ENCODE measurements at regions not wholly inside any gene's neighbourhood (a gene's known extent, or its start where the extent isn't known, plus 50 kb on each side); places are given as distances from the start of the nearest gene placed in this dataset.

DNA sequence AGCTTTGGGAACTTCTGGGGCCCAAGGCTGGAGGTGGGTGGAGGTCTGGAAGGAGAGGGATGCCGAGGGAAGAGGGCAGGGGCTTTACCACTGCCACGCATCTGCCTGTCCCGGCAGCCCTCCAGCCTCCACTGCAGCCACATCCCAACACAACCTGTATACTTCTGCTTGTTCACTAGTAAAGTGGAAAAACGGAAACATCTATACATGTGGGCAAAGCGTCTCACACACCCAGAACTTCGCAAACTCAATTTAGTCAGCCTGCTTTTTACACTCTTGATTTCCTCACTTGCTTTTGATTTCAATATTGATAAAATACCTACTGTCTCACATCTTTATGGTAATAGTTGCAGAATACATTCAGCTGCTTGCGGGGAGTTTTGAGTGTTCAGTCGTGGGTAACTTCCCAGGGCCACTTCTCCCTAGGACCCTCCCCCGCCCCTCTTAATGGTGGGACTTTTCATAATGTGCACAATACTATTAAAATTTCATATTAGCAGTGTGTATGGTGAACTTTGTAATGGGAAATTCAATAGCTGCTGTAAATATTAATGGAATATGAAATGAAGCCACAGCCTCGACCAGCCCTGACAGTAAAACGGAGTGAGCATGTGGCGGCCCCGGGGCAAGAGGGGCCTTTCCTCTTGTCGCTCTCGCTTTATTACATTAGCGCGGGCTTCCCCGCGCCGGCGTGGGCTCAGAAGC lies 85.2 kb downstream of the NR2F2 start:
- DNase-seq = no peak

DNA sequence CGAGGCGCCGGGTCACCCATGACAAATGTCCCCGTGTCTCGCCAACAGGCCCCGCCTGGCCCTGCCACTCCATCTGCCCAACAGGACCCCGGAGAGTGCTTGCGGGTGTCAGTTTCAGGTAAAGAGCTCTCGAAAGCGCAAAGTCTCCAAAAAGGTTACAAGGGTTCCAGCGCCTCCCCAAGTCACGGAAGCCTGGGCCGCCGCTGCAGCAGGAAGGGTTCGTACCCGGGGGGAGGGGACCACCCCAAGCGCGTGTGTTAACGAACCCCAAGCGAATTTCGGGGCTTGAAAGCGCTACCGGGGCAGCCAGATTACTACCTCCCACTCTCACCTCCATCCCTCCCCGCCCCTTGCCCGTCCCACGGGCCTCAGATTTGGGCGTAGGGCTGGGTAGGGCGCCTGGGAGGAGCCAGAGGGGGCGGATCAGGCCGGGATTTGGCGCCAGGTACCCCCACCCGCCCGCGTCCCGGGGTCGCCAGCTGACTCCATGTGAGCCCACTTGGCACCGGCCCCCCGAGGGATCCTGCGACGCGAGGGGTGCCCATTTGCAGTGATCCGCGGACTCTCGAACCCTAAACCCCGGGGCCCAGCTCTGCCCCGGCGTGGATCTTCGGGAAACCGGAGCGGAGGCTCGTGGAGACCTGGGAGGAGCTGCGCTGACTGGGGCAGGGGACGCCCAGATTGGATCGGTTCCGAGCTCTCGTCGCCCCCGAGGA lies 85.9 kb downstream of the NR2F2 start:
- DNase-seq = no peak

DNA sequence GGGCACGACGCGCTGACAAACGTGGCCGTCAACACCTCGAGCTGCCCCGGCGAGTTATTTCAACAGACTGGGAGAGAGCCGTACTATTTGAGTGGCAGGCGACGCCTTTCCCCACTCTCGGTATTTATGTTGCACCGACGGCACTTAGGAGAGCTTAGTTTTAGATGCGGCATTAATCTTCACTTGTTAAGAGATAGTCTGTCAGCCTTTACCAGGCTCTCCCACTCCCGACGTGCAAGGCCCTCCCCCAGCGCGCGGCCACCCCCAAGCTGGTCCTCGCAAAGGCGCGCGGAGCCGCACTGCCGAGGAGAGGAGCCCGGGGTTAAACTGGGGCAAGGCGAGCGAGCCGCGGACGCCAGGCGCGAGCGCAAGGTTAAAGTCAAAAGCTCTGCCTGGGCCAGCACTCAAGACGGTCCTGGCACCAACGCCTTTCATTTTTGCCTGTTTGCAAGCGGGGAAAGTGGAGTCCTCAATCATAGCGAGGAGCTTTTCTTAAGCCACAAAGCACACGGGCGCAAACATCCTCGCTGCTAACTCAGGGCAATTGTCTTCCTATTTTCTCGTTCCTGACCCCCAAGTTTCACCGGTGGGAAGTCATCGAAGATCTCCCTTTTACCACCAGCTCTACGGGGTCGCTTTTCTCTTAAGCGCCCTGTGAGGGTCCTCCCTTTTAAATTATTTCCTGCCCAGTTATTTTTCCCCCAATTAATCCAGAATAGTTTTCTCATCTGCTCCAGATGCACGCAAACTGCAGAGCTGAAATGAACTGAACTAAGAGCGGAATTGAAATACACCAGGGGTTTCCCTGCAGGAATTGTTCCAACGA lies 86.6 kb downstream of the NR2F2 start:
- no peak for DNase-seq

DNA sequence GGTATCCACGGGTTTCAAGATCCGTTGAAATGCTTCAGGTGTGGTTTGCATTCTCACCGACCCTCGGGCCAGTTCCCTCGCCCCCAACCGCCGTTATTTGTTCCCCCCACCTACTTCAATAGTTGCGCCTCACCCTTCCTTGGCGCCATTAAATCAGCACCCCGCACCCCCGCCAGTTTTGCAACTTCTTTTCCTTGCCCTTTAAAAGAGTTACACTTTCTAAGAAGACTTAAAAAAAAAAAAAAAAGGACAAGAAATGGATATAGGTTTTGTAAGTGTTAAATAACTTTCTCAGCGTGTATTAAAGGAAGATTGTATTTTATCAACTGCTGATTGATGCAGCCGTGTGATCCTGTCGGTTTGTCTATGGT lies 87.2 kb downstream of the NR2F2 start:
- DNase-seq = no peak

DNA sequence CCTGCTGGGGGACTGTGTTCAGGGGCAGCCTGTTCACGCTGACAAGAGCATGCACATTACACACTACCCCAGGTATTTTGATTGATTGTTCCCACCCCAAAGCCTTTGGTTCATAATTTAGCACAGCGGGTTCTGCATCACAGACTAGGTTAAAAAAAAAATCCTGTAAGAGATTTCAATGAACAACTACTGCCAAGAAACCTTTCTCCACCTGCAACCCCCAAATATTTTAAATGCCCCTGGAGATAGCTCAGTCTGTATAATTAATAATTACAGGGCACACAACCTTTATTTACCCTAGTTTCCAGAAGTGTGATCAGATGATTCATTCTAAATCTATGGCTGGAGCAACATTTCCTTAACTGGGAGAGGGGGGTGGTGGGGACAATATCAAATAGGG lies 87.6 kb downstream of the NR2F2 start:
- no peak for DNase-seq

DNA sequence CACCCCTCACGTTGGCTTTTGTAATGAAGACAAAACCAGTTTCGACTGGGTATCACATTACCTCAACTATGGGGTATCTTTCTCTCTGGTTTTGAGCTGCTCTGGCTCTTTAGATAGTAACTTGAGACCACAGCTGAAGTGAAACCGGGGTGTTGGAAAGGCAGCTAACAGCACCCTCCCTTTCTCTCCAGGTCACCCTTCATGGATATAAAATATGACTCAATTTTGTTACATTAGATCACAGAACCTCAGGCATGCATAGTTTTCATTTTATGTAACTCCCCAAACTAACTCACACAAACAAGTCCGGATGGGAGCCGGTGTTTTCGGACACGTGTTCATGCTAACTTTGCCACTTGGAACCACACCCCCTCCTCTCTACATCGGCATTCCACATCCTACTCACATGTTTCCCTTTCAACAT lies 90.7 kb downstream of the NR2F2 start:
- no peak for DNase-seq

DNA sequence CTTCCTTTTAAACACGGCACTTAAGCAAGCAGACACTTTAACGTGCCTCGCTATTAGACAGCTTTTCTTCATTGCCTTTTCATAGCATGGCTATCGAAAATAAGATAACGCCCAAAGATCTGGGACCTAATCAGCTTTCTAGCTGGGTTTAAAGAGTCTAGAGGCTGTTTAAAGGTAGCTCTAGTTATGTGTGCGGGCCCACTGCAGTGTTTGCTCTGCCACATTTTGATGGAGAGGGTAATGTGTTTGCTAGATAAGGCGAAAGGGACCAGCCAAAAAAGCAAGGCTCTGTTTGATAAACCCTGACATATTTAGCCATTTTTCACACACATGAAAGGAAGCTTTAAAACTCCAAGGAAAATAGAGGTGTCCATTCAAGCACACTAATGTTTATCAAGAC lies 91.6 kb downstream of the NR2F2 start:
- DNase-seq = no peak

DNA sequence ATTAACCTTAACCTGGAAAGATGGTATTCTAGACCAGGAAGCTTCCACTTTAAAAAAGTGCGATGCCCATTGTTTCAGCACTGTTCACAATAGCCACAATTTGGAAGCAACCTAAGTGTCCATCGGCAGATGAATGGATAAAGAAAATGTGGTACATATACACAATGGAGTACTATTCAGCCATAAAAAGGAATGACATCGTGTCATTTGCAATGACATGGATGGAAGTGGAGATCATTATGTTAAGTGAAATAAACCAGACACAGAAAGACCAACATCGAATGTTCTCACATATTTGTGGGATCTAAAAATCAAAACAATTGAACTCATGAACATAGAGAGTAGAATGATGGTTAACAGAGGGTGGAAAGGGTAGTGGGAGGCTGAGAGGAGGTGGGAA lies 94.2 kb downstream of the NR2F2 start:
- no peak for DNase-seq

DNA sequence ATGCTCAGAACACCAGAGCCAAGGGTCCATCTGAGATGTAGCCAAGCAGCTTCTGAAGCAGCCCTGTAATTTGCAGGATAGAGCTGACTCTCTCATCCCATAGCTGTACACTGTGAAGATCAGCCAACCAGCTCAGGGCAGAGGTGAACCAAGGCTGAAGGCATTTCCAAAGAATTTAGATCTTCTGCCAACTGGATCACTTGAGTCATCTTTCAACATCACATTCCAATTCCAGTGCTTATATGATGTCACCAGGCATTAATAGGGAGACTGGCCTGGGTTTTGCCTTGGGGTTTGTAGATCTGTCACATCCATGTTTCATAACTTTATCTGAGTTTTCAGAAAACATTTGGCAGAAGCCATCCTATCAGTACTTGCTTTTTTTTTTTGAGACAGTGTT lies 98.2 kb downstream of the NR2F2 start:
- DNase-seq = no peak

DNA sequence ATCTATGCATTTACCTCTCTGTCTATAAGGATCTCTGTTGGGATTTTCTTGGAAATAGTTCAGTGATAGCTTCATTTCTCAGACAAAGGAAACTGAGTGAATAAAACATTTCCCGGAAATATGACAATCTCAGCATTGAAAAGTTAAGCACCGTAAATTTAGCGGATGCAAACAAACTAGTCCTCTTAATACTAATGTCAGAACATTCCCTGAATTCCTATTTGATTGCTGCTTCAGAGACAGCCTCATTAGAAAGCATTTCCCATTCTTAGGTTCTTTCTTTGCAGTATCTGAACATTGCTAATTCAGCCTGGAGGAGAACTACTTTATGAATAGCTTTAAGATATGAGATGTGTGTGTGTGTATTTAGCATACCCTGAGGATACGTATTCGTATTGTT lies 101.3 kb downstream of the NR2F2 start:
- DNase-seq = no peak

DNA sequence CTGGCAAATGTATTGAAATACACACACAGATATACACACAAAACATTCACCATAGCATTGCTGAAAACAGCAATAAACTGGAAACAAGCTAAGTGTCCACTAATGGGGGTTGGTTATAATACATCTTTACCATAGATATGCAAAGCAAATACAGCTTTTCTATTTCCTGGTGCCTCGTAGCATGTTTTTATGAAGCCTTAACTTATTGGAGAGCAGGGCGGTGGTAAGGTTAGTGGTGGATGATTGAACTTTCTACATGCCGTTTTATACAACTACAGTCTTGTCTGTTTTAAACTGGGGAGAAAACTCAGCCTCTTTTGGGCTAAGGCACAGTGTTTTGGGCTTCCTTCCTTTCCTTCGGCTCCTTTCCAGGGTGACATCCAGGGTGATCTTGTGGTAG lies 104.5 kb downstream of the NR2F2 start:
- DNase-seq = no peak

DNA sequence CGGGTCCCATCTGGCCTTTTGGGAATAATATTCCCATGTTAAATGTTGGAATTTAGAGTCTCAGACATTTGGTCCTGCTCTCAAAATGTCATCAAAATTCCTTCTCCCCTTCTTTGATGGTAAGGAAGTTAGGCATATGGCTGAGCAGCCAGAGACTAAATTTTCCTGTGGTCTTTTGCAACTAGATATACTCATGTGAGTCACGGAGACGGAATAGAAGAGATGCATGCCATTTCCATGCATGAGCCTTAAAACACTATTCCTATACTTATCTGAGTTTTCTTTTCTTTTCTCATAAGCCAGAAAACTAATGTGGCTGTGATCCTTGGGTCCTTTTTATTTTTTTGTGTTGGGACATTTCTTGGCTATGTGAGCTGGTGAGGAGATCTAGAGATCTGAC lies 105.3 kb downstream of the NR2F2 start:
- no peak for DNase-seq

DNA sequence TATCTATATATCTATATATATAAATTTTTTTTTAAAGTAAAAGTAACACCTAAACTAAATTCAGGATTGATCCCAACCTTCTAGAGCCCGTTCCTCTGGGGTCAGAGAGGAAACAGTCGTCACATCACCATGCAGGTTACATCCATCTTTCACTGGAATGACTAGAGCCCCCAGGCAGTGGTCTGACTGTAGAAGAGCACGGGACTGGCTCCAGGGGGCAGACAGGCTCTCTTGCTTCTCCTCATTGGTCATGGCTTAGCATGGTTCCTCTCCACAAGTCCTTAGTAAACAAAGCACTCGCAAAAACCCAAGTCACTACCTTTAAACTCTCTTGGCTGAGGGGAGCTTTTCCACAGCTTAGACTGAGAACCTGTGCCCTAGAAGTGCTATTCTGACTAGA lies 110.5 kb downstream of the NR2F2 start:
- no peak for DNase-seq

DNA sequence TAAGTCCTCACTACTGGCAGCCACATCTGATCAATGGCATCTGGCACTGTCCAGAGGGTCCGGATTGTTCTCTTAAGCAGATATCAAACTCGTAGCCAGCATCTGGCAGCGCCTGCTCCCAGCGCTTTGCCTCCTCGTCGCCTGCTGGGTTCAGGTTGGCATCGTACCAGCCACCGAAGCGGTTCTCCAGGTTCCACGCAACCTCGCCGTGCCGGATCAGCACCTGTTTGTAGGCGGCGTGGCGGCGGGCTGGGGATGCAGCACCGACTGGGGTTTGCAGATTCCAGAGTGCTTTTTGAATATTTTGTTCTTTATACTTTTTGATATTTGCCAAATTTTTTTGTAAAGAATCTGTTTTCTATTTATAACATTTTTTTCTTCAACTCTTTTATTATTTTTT lies 111.6 kb downstream of the NR2F2 start:
- no peak for DNase-seq

DNA sequence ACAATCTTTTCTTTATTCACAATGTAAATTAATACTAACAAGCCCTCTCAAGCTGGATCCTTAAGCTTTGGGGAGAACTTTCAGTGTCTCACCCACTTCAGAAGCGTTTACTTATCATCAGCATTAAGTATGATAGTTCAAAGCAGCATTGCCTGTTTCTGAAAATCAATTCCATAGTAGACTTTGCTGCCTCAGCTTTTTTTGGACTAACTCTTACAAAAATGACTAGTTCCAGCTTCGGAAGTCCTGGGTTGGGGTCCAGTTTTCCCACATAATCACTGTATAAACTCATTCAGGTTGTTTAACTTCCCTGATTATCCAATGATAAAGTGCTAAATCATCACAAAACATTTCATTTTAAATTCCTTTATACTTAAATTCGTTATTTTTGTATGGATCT lies 114.4 kb downstream of the NR2F2 start:
- DNase-seq = no peak

DNA sequence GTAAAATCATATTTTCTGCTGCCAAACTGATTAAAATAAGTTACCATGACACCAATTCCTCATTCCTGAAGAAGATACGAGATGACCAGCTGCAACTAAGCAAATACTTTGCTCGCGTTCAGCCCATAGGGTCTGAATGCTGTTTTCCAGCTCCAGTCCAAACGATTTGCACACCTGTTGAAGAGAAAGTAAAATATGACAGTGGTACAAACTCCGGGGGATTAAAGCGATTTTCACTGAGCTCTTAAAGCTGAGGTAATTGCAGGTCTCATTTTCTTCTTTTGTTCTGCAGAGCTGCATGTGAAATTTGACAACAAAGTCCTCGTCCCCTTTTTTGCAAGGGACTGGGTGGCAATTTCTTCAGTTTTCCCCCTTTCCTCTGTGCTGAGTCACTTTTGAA lies 118.4 kb downstream of the NR2F2 start:
- no peak for DNase-seq

DNA sequence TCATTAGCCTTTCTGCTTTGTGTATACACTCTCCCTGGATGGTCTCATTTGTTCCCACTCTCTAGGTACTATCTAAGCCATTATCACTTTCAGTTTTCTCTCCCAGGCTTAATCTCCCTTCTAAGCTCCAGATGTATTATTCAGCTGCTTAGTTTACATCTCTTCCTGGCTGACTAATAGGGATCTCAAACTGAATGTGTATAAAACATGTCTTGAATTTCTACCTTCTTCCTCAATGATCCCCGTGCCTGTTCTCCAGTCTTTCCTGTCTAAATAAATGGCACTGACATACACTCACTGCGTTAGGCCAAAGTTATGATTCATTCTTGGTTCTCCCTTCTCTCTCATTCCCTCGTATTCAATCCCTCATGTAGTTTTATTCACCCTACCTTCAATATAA lies 127.3 kb downstream of the NR2F2 start:
- DNase-seq = no peak

DNA sequence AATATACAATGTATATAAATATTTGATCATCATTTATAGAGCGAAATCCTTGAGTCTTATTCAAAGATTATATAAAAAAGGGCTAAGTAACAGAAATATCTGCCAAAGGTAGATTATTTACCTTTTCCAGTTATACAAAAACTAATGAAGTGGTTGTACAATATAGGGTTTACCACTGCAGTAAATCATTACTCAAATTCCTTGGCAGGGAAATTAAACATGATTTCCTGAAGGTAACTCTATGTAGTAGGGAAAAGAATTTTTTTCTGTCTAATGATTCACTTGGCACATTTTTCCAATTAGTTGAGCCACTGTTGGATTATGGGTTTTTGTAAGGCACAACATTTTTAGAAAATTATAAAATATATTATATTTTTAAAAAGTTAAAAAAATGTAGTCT lies 129.6 kb downstream of the NR2F2 start:
- no peak for DNase-seq

DNA sequence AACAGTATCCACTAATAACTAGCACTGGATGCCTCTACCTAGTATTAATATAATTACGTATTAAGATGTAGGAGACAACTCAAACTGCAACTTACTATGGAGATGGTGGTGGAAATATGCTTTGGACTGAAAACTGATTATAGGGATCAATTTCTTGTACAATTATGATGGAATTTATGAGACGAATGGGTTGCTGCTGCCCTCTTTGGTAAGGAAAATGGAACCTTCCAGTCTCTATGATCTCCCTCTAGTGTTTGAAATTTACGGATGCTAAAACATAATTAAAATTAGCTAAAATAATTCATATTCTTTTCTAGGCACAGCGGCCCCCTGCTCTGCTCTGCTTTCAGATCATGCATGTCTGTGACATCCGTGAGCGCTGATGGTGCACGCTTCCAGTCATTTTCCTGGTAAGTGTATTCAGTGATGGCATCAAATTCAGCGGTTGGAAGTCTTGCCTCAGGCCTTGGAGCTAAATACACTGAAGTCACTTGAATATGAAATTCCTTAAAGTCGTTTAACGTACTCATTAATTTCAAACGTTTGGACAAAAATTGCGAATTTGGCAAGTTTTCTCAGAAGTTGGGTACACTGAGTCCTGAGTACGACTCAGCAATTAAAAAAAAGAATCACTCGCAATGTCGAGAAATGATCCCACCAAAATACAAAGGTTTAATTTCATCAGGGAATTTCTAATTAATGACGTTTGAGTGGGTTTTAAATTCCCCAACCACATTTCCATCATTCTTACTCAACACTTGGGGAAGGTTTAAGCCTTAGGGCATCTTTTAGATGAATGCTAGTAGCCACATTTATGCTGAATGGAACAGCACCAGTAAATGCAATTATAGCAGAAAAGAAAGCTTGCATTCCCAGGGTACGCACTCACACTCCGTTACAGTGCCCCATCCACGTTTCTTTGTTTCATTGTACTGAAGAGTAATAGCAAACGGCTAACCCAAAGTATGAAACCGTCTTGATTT lies 132.6 kb downstream of the NR2F2 start:
- DNase-seq = no peak

DNA sequence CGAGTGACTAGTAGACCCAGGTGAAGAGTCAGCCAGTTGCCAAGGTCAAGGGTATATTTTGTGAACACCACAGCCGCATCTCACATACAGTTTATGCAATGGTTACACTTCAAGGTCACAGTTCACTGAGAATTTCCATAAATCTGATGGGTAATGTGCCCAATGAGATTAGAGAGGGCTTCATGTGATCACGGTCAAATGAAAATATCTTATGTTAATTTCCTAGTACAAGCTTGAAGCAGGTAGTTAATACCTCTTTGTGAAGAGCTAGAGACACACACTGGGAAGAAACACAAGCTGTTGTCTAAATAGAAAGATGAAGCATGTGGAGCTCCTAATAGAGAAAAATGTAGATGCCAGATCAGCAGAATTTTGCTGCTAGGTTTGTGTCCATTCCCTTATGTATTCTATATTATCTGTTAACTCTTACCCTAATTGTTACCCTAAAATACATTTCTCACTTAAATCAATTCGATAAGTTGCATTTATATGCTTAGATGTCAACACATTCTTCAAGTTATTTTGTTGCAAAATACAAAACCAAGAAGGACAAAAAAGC lies 136.0 kb downstream of the NR2F2 start:
- no peak for DNase-seq

DNA sequence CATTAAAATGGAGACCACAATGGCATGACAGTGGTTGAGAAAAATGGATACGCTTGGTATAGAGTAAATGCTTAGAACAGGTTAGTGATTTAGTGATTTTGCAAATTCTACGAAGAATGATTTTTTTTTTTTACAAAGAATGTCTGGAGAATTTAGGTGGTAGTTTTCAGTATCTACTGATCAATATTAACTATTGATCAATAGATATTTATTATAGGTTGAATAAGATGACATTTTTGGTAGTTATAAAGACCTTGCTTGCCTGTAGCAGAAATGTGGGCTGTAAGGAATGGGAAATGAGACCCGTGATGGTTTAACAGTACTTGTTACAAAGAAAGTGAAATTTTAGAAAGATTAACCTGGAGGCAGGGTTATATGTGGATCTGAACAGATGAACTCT lies 137.5 kb downstream of the NR2F2 start:
- DNase-seq = no peak

DNA sequence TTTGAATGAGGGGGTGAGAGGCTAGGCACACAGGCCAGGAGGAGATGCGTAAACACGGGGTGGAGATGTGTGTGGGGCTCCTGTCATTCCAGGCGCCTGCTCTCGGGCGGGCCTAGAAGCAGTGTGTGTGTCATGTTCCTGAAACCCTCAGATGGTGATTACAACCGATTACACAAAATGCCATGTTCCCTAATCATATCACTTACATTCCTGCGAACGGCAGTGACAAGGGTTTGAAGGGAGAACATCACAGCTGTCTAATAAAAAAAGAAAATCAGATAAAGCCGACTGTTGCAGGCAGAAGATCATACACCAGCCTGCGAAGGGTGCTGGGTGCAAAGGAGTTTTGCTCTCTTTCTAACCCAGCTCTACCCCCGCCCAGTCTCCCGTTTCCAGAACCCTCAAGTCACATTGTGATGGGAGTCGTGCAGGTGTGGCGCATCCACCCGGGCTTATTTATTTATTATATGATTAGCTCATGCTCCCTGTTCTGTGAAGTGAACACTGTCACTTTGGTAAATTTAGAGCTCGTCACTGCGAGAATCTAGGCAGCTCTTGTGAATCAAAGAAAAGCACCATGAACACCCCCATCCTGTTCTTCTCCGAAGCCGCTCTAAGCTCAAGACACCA lies 140.3 kb downstream of the NR2F2 start:
- no peak for DNase-seq

Measured in C1 segment of cervical spinal cord (tissue), 14 donors.